ENCODE measurements at regions not wholly inside any gene's neighbourhood (a gene's known extent, or its start where the extent isn't known, plus 50 kb on each side); places are given as distances from the start of the nearest gene placed in this dataset.
A peak's percentile ranks its signal among the peaks of the same experiment; 100 is the strongest.

DNA sequence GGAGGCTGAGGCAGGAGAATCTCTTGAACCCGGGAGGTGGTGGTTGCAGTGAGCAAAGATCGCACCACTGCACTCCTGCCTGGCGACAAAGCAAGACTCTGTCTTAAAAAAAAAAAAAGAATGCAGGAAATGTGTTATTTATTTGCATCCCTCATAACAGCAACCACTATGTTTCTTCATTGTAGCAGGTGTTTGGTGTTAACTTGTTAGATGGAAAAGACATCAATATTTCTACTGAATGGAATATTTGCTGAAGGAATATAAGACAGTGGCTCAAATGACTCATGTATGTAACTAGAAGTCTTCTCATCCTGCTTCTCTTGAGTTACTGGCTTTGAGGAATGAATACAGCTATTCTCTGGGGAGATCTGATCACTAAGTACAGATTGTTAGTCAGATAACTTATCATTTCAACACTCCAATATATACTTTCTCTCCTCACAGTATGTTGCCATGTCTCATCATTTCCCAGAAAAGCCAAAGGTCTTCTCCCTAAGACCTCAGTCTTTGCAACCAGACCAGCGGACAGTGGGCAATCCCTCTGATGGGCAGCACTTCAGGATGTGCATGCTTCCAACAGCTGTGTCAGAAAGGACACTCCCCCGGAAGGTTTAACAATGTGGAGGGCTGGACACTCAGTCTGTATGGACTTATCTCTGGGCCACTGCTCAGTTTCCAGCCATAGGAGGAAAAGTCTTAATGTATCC lies 104.4 kb upstream of the STK17B start:
- Histone ChIP-seq H3K4me1 (ENCODE audit: control insufficient read depth, low read length) (peaks cover 65% of the 10 kb centered on the region), H4K20me1 (ENCODE audit: control insufficient read depth, insufficient read depth, low read depth, low read length) (no peaks in the 10 kb centered on the region), H3K27me3 (ENCODE audit: control insufficient read depth, low read length) (no peaks in the 10 kb centered on the region), H3F3A (ENCODE audit: control insufficient read depth, insufficient read depth) (peaks cover 36% of the 10 kb centered on the region), H3K9me3 (ENCODE audit: control insufficient read depth, insufficient read depth, low read length) (no peaks in the 10 kb centered on the region), H3K27ac (ENCODE audit: low read depth, low read length) (peak overlapping the region; percentile 92), H3K9me2 (replicated peaks; ENCODE audit: control insufficient read depth, low read length) (no peaks in the 10 kb centered on the region), H3K4me2 (ENCODE audit: low read length) (peak overlapping the region; percentile 88), H3K79me2 (ENCODE audit: control insufficient read depth, low read length) (peaks cover 3% of the 10 kb centered on the region; the same call in 1 of the 2 replicates), H3K4me3 (ENCODE audit: low read length) (peak overlapping the region; percentile 66), H3K36me3 (ENCODE audit: control insufficient read depth, low read length) (peaks cover 3% of the 10 kb centered on the region; the same call in 1 of the 2 replicates)
- TF ChIP-seq, protein P1, sequence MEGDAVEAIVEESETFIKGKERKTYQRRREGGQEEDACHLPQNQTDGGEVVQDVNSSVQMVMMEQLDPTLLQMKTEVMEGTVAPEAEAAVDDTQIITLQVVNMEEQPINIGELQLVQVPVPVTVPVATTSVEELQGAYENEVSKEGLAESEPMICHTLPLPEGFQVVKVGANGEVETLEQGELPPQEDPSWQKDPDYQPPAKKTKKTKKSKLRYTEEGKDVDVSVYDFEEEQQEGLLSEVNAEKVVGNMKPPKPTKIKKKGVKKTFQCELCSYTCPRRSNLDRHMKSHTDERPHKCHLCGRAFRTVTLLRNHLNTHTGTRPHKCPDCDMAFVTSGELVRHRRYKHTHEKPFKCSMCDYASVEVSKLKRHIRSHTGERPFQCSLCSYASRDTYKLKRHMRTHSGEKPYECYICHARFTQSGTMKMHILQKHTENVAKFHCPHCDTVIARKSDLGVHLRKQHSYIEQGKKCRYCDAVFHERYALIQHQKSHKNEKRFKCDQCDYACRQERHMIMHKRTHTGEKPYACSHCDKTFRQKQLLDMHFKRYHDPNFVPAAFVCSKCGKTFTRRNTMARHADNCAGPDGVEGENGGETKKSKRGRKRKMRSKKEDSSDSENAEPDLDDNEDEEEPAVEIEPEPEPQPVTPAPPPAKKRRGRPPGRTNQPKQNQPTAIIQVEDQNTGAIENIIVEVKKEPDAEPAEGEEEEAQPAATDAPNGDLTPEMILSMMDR (IDR thresholded peaks at IDR 0.05; ENCODE audit: low read depth, low read length, poor library complexity, severe bottlenecking) = no peak
- no peak for TF ChIP-seq EZH2phosphoT487 (IDR thresholded peaks at IDR 0.05; ENCODE audit: borderline replicate concordance, low read length)

DNA sequence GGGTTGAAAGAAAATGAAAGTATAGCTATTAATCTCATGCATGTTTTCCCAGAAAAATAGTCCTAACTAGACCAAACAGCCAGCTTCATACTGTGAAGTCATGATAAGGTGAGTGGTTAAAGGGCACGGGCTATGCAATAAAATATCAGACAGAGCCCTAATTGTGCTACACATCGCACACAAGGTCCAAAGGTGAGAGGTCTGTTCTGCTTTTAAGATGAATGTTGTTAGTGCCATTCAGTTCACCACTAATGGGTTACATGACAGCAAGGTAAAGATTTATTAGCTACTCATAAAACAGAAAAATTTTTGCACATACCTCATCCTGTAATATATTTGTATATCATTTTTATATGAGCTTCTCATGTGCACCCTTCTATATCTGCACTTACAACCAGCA lies 105.0 kb upstream of the STK17B start:
- Histone ChIP-seq H3K9me3 (ENCODE audit: control insufficient read depth, insufficient read depth, low read length) (no peaks in the 10 kb centered on the region), H3K27ac (ENCODE audit: low read depth, low read length) (peak overlapping the region; percentile 92), H3K4me3 (ENCODE audit: low read length) (peak overlapping the region; percentile 66), H3K36me3 (ENCODE audit: control insufficient read depth, low read length) (peaks cover 3% of the 10 kb centered on the region; the same call in 1 of the 2 replicates), H3K27me3 (ENCODE audit: control insufficient read depth, low read length) (no peaks in the 10 kb centered on the region), H3K79me2 (ENCODE audit: control insufficient read depth, low read length) (peaks cover 3% of the 10 kb centered on the region; the same call in 1 of the 2 replicates), H3F3A (ENCODE audit: control insufficient read depth, insufficient read depth) (peaks cover 36% of the 10 kb centered on the region), H3K9me2 (replicated peaks; ENCODE audit: control insufficient read depth, low read length) (no peaks in the 10 kb centered on the region), H3K4me2 (ENCODE audit: low read length) (peak overlapping the region; percentile 88), H4K20me1 (ENCODE audit: control insufficient read depth, insufficient read depth, low read depth, low read length) (no peaks in the 10 kb centered on the region), H3K4me1 (ENCODE audit: control insufficient read depth, low read length) (peaks cover 59% of the 10 kb centered on the region)
- TF ChIP-seq EZH2phosphoT487 (IDR thresholded peaks at IDR 0.05; ENCODE audit: borderline replicate concordance, low read length) = no peak
- TF ChIP-seq, protein P1 (IDR thresholded peaks at IDR 0.05; ENCODE audit: low read depth, low read length, poor library complexity, severe bottlenecking) = no peak

DNA sequence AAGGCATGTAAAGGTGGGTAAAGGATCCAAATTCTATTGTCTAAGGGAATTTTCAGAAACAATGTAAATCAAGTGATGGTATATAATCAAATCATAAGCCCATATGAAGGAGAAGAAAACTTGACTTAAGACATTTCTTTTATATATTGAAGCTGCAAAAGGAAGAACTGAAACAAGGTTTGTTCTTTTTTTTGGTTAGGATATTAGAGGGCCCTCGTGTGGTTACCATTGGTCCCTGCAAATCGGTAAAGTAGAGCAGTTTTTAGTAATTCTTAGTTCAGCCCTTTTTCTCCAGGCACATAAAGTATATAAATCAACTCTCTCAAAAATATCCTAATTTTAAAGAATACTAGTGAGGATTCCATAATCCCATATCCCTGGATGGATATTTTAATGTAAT lies 105.6 kb upstream of the STK17B start:
- Histone ChIP-seq H3K9me3 (ENCODE audit: control insufficient read depth, insufficient read depth, low read length) (no peaks in the 10 kb centered on the region), H3K79me2 (ENCODE audit: control insufficient read depth, low read length) (peaks cover 3% of the 10 kb centered on the region; the same call in 1 of the 2 replicates), H3K27me3 (ENCODE audit: control insufficient read depth, low read length) (no peaks in the 10 kb centered on the region), H3K4me2 (ENCODE audit: low read length) (peak overlapping the region; percentile 88), H3K36me3 (ENCODE audit: control insufficient read depth, low read length) (peaks cover 3% of the 10 kb centered on the region; the same call in 1 of the 2 replicates), H3K4me1 (ENCODE audit: control insufficient read depth, low read length) (peaks cover 53% of the 10 kb centered on the region), H4K20me1 (ENCODE audit: control insufficient read depth, insufficient read depth, low read depth, low read length) (no peaks in the 10 kb centered on the region), H3K9me2 (replicated peaks; ENCODE audit: control insufficient read depth, low read length) (no peaks in the 10 kb centered on the region), H3K27ac (ENCODE audit: low read depth, low read length) (peak overlapping the region; percentile 92), H3F3A (ENCODE audit: control insufficient read depth, insufficient read depth) (peaks cover 36% of the 10 kb centered on the region), H3K4me3 (ENCODE audit: low read length) (peak overlapping the region; percentile 66)
- TF ChIP-seq, protein P1 (IDR thresholded peaks at IDR 0.05; ENCODE audit: low read depth, low read length, poor library complexity, severe bottlenecking) = peak; percentile 78
- no peak for TF ChIP-seq EZH2phosphoT487 (IDR thresholded peaks at IDR 0.05; ENCODE audit: borderline replicate concordance, low read length)

Data from DOHH2 (cell line).